GM23338 (cell line): ENCODE measurements at regions not wholly inside any gene's neighbourhood (a gene's known extent, or its start where the extent isn't known, plus 50 kb on each side); places are given as distances from the start of the nearest gene placed in this dataset.

Experiments
- ATAC-seq: fragments of 200-7000 bp; cut with Tn5 transposase; 3 replicates; pipeline ENCODE4 v1.9.1; 2020
- DNase-seq: peaks from one replicate; pipeline ENCODE4 v3.0.0-alpha.2; 2015; ENCODE audit warnings: low spot score
- H2AFZ ChIP-seq: fragments of 200-600 bp; sonication (generic); 2 replicates; pipeline ENCODE4 v1.8.0; 2016; ENCODE audit warnings: antibody characterized with exemption, mild to moderate bottlenecking, moderate library complexity
- H3F3A ChIP-seq: fragments of 200-600 bp; sonication (generic); replicated peaks from 2 replicates; pipeline ENCODE4 v1.8.0; 2017; ENCODE audit warnings: antibody characterized with exemption, mixed run types, low read depth
- H3K27ac ChIP-seq: fragments of 200-600 bp; sonication (generic); 2 replicates; pipeline ENCODE4 v1.6.1; 2016; ENCODE audit warnings: low read depth
- H3K27me3 ChIP-seq: fragments of 200-600 bp; sonication (generic); 2 replicates; pipeline ENCODE4 v1.8.0; 2016; ENCODE audit warnings: mild to moderate bottlenecking, mixed run types, moderate library complexity; ENCODE audit not compliant: insufficient read depth
- H3K36me3 ChIP-seq: fragments of 200-600 bp; sonication (generic); 2 replicates; pipeline ENCODE4 v1.8.0; 2016; ENCODE audit warnings: mild to moderate bottlenecking; ENCODE audit not compliant: insufficient read depth
- H3K4me1 ChIP-seq: fragments of 200-600 bp; sonication (generic); 2 replicates; pipeline ENCODE4 v1.8.0; 2016; ENCODE audit warnings: mild to moderate bottlenecking, moderate library complexity; ENCODE audit not compliant: insufficient read depth
- H3K4me2 ChIP-seq: fragments of 200-600 bp; sonication (generic); 2 replicates; pipeline ENCODE4 v1.7.1; 2017; ENCODE audit warnings: mixed run types
- H3K4me3 ChIP-seq: fragments of 200-600 bp; sonication (generic); 2 replicates; pipeline ENCODE4 v1.6.1; 2016; ENCODE audit warnings: mixed run types
- H3K79me2 ChIP-seq: fragments of 200-600 bp; sonication (generic); replicated peaks from 2 replicates; pipeline ENCODE4 v1.8.0; 2017; ENCODE audit warnings: mild to moderate bottlenecking; ENCODE audit not compliant: insufficient read depth
- H3K9me2 ChIP-seq: fragments of 200-600 bp; sonication (generic); 2 replicates; pipeline ENCODE4 v1.8.0; 2017; ENCODE audit not compliant: insufficient read depth
- H4K20me1 ChIP-seq: fragments of 200-600 bp; sonication (generic); replicated peaks from 2 replicates; pipeline ENCODE4 v1.8.0; 2017; ENCODE audit warnings: mild to moderate bottlenecking; ENCODE audit not compliant: insufficient read depth
- H3K27ac Mint-ChIP-seq: 2 replicates; pipeline ENCODE4 v1.8.0; 2020; ENCODE audit warnings: inconsistent platforms, mild to moderate bottlenecking, moderate library complexity, mixed read lengths
- H3K27me3 Mint-ChIP-seq: 3 replicates; pipeline ENCODE4 v1.8.0; 2022; ENCODE audit warnings: low read depth, mild to moderate bottlenecking, moderate library complexity, mixed read lengths, inconsistent platforms; ENCODE audit not compliant: insufficient read depth, poor library complexity
- H3K36me3 Mint-ChIP-seq: 3 replicates; pipeline ENCODE4 v1.8.0; 2021; ENCODE audit warnings: low read depth, mild to moderate bottlenecking, inconsistent platforms, moderate library complexity, mixed read lengths
- H3K4me1 Mint-ChIP-seq: 3 replicates; pipeline ENCODE4 v1.8.0; 2020; ENCODE audit warnings: mild to moderate bottlenecking, inconsistent platforms, mixed read lengths
- H3K4me3 Mint-ChIP-seq: 3 replicates; pipeline ENCODE4 v1.8.0; 2021; ENCODE audit warnings: moderate library complexity, mild to moderate bottlenecking, inconsistent platforms, mixed read lengths
- H3K9me3 Mint-ChIP-seq: 3 replicates; pipeline ENCODE4 v1.8.0; 2020; ENCODE audit warnings: moderate library complexity, mild to moderate bottlenecking, inconsistent platforms, mixed read lengths
- CREB1 ChIP-seq: fragments of 250-450 bp; sonication (Bioruptor Pico); IDR thresholded peaks from 2 replicates; pipeline ENCODE4 v1.5.0; 2020; ENCODE audit warnings: low read depth, mild to moderate bottlenecking, moderate library complexity
- CTCF ChIP-seq, 2 experiments: fragments of 200-600 bp in 1 of 2; sonication (generic) in 1 of 2; conservative IDR thresholded peaks; 2 replicates each; pipeline versions ENCODE4 v1.5.1 to v1.6.1; 2016 to 2017; ENCODE audit warnings: antibody characterized with exemption in 2 of 2, low read depth in 2 of 2, mild to moderate bottlenecking in 2 of 2, moderate library complexity in 1 of 2
- ETS1 ChIP-seq: IDR thresholded peaks from 2 replicates; pipeline ENCODE4 v1.6.1; 2016; ENCODE audit warnings: antibody characterized with exemption
- EZH2 ChIP-seq: fragments of 200-600 bp; sonication (generic); IDR thresholded peaks from one replicate; pipeline ENCODE4 v1.8.0; 2017; ENCODE audit warnings: antibody characterized with exemption, mild to moderate bottlenecking, low read depth; ENCODE audit not compliant: unreplicated experiment
- EZH2phosphoT487 ChIP-seq: fragments of 200-600 bp; sonication (generic); IDR thresholded peaks from one replicate; pipeline ENCODE4 v1.8.1; 2018; ENCODE audit warnings: antibody characterized with exemption; ENCODE audit not compliant: unreplicated experiment
- JUNB ChIP-seq: IDR thresholded peaks from one replicate; pipeline ENCODE4 v1.6.1; 2016; ENCODE audit warnings: antibody characterized with exemption; ENCODE audit not compliant: unreplicated experiment
- NANOG ChIP-seq: IDR thresholded peaks from 2 replicates; pipeline ENCODE4 v1.6.1; 2016; ENCODE audit warnings: antibody characterized with exemption, borderline replicate concordance
- POLR2AphosphoS5 ChIP-seq: IDR thresholded peaks from 2 replicates; pipeline ENCODE4 v1.6.1; 2016; ENCODE audit warnings: antibody characterized with exemption, low read depth
- REST ChIP-seq: IDR thresholded peaks from one replicate; pipeline ENCODE4 v1.6.1; 2018; ENCODE audit warnings: antibody characterized with exemption; ENCODE audit not compliant: unreplicated experiment
- STAT1 ChIP-seq: IDR thresholded peaks from one replicate; pipeline ENCODE4 v1.6.1; 2016; ENCODE audit warnings: antibody characterized with exemption; ENCODE audit not compliant: unreplicated experiment
- ZNF114 ChIP-seq: fragments of 250-450 bp; sonication (Bioruptor Pico); IDR thresholded peaks from 2 replicates; pipeline ENCODE4 v1.5.0; 2020; ENCODE audit warnings: mild to moderate bottlenecking, moderate library complexity
- ZNF331 ChIP-seq: fragments of 250-450 bp; sonication (Bioruptor Pico); IDR thresholded peaks from 2 replicates; pipeline ENCODE4 v1.5.0; 2020; ENCODE audit warnings: low read depth, mild to moderate bottlenecking, moderate library complexity
- TF ChIP-seq, protein P1 (sequence below): fragments of 250-450 bp; sonication (Bioruptor Pico); IDR thresholded peaks from 2 replicates; pipeline ENCODE4 v1.5.0; 2020; ENCODE audit warnings: mild to moderate bottlenecking, moderate library complexity

DNA sequence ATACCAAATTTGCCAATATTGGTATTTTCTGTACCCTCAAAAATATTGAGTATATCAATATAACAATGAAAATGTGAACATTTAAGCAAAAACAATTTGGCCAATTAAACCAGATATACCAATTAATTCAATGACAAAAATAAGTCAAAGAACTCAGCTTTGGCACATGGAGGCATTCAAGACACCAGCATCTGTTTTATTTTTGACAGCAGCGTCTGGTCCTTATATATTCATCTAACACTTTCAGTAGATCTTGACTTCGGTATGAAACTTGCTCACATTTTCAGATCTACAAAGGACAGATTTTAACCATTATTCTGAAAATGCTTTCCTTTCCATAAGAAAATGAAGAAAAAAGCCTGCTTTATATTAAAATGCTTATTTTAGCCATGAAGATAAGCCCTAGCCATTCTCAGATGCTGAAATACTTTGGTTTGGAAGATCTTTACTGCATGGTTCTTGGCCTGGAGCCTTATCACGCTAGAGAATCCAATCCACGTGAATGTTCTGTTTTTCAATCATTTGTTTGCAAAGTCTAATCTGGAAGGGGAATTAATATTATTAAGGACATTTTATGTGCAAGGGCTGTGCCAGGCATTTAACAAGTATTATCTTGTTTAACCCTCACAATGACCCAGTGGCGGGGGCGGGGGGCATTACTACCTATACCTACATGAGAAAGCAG is 132.2 kb downstream of the DLEU7 start:
- DNase-seq (no peak), ATAC-seq (no peak)
- Histone ChIP-seq H3K4me2 (no peak overlapping the region), H3K27ac (no peak overlapping the region), H3F3A (no peaks in the 10 kb centered on the region), H3K4me3 (no peak overlapping the region), H2AFZ (no peak overlapping the region), H3K79me2 (no peaks in the 10 kb centered on the region), H3K9me2 (peaks cover 3% of the 10 kb centered on the region; the same call in 1 of the 2 replicates), H4K20me1 (no peaks in the 10 kb centered on the region), H3K4me1 (no peaks in the 10 kb centered on the region), H3K27me3 (no peaks in the 10 kb centered on the region), H3K36me3 (no peaks in the 10 kb centered on the region)
- Mint-ChIP-seq H3K4me1 (no peaks in the 10 kb centered on the region; the same call in 2 of the 3 replicates), H3K27me3 (peaks cover 2% of the 10 kb centered on the region), H3K27ac (no peak overlapping the region), H3K36me3 (no peaks in the 10 kb centered on the region), H3K9me3 (no peaks in the 10 kb centered on the region), H3K4me3 (no peak overlapping the region)
- TF ChIP-seq EZH2phosphoT487 (no peak), ETS1 (no peak), STAT1 (no peak), NANOG (no peak), REST (no peak), POLR2AphosphoS5 (no peak), ZNF114 (CRISPR knock-in tag) (no peak), ZNF331 (no peak), EZH2 (no peak), JUNB (no peak), CTCF (conservative IDR thresholded peaks at IDR 0.05; ENCODE audit: low read depth in 2 of 2) (no peak), CREB1 (CRISPR knock-in tag) (no peak)
- TF ChIP-seq, protein P1, sequence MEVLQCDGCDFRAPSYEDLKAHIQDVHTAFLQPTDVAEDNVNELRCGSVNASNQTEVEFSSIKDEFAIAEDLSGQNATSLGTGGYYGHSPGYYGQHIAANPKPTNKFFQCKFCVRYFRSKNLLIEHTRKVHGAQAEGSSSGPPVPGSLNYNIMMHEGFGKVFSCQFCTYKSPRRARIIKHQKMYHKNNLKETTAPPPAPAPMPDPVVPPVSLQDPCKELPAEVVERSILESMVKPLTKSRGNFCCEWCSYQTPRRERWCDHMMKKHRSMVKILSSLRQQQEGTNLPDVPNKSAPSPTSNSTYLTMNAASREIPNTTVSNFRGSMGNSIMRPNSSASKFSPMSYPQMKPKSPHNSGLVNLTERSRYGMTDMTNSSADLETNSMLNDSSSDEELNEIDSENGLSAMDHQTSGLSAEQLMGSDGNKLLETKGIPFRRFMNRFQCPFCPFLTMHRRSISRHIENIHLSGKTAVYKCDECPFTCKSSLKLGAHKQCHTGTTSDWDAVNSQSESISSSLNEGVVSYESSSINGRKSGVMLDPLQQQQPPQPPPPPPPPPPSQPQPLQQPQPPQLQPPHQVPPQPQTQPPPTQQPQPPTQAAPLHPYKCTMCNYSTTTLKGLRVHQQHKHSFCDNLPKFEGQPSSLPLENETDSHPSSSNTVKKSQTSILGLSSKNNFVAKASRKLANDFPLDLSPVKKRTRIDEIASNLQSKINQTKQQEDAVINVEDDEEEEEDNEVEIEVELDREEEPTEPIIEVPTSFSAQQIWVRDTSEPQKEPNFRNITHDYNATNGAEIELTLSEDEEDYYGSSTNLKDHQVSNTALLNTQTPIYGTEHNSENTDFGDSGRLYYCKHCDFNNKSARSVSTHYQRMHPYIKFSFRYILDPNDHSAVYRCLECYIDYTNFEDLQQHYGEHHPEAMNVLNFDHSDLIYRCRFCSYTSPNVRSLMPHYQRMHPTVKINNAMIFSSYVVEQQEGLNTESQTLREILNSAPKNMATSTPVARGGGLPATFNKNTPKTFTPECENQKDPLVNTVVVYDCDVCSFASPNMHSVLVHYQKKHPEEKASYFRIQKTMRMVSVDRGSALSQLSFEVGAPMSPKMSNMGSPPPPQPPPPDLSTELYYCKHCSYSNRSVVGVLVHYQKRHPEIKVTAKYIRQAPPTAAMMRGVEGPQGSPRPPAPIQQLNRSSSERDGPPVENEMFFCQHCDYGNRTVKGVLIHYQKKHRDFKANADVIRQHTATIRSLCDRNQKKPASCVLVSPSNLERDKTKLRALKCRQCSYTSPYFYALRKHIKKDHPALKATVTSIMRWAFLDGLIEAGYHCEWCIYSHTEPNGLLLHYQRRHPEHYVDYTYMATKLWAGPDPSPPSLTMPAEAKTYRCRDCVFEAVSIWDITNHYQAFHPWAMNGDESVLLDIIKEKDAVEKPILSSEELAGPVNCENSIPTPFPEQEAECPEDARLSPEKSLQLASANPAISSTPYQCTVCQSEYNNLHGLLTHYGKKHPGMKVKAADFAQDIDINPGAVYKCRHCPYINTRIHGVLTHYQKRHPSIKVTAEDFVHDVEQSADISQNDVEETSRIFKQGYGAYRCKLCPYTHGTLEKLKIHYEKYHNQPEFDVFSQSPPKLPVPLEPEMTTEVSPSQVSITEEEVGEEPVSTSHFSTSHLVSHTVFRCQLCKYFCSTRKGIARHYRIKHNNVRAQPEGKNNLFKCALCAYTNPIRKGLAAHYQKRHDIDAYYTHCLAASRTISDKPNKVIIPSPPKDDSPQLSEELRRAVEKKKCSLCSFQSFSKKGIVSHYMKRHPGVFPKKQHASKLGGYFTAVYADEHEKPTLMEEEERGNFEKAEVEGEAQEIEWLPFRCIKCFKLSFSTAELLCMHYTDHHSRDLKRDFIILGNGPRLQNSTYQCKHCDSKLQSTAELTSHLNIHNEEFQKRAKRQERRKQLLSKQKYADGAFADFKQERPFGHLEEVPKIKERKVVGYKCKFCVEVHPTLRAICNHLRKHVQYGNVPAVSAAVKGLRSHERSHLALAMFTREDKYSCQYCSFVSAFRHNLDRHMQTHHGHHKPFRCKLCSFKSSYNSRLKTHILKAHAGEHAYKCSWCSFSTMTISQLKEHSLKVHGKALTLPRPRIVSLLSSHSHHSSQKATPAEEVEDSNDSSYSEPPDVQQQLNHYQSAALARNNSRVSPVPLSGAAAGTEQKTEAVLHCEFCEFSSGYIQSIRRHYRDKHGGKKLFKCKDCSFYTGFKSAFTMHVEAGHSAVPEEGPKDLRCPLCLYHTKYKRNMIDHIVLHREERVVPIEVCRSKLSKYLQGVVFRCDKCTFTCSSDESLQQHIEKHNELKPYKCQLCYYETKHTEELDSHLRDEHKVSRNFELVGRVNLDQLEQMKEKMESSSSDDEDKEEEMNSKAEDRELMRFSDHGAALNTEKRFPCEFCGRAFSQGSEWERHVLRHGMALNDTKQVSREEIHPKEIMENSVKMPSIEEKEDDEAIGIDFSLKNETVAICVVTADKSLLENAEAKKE (CRISPR knock-in tag), result no peak
